HG03460 (cell line): ENCODE measurements at regions not wholly inside any gene's neighbourhood (a gene's known extent, or its start where the extent isn't known, plus 50 kb on each side); places are given as distances from the start of the nearest gene placed in this dataset.

Experiments used
- ATAC-seq: cut with Tn5 transposase; IDR thresholded peaks from one replicate; pipeline ENCODE4 v1.9.1; 2021; ENCODE audit not compliant: unreplicated experiment

DNA sequence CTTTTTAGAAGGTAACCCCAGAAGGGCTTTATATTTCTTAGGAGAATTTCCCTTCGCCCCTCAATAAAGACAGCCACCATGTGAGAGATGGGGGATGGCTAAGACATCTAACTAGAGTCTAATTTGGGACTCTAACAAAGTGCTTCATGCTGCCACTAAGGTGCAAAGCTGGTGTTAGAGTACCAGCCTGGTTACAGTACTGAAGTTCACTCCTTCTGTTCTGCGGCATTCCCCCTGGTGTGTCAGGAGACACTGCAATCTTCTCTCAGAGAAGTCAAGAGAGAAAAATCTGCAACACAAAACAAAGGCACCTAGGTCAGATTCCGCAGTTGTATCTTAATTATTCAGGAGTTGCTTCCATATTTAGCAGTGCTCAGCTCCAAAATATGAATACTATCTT is 603.0 kb upstream of the CADM1 start:
- no peak for ATAC-seq

DNA sequence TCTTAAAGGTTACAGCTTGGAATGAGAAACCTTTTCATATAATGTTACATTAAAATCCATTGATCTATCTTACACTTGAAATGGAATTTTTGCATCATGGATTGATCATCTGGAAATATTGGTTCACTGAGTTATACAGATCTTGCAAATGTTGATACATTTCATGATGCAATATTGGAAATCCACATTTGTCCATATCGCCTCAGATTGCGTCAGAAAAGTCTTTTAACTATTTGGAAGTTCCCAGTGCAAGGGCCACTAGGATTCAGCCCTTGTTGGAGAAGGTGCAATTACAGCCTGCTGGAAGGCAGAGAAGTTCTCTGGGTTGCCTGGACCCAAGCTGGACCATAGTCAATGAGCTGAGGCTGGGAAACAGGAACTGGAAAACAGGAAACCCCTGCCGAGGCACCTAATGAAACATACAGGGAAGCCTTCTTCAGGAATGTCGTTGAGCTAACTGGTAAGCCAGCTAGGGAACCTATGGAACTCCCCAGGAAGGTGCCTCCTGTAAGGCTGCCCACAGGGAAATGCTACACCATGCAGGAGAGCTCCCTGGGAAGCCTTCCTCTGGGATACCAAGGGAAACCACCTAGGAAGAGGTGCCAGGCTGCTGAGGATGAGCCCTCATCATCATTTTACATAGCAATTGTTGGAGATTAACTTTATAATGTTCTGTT is 600.4 kb upstream of the CADM1 start:
- ATAC-seq, result no peak

DNA sequence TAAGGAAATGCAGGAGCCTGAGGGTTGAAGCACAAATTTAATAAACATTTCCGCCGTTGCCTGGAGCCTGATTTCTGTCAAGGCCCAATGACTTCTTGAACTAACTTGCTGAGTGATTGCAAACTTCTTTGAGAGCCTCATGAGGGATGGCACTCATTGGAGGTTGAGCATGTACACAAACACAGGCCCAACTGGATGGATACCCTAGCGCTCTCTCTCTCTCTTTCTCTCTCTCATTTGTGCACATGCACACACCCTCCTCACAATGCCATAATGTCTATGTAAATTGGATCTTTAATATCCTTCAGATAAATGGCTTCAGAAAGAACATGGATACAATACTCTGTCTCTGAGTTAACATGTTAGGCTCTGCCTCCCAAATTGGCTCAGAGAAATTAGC is 597.7 kb upstream of the CADM1 start:
- ATAC-seq, result no peak

DNA sequence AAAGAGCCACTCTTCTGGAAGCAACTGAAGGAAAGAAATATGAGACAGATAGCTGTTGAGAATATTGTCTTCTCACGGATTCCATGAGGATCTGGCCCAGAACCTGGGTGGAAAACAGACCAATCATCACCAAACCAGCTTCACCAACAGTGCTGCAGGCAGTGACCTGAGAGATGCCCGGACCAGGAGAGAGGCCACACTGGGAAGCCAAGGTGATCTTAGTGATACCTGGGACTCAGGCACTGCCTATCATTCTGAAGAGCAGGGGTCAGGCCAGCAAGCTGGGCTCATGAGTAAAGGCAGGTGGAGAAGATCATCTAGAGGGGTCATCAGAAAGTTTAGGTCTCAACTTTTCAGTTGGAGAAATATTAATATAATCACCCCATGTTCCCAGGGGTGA is 595.8 kb upstream of the CADM1 start:
- no peak for ATAC-seq

DNA sequence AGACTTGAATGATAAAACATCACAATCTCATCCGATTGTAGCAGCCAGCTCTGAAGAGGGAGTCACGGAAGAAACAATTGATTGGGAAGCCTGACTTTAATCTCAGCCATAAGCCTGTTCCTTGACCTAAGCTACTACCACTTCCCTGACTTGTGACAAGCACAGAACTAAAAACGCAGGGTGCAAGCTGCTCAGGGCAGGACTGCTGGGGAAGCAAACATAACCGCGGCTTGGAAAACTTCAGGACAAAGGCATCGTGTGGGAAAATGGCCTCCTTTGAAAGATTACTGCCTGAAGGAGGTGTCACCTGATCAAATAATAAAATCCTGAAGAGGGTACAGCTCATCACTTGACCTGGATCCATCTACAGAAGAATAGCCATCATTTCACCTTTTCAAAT is 595.3 kb upstream of the CADM1 start:
- no peak for ATAC-seq

DNA sequence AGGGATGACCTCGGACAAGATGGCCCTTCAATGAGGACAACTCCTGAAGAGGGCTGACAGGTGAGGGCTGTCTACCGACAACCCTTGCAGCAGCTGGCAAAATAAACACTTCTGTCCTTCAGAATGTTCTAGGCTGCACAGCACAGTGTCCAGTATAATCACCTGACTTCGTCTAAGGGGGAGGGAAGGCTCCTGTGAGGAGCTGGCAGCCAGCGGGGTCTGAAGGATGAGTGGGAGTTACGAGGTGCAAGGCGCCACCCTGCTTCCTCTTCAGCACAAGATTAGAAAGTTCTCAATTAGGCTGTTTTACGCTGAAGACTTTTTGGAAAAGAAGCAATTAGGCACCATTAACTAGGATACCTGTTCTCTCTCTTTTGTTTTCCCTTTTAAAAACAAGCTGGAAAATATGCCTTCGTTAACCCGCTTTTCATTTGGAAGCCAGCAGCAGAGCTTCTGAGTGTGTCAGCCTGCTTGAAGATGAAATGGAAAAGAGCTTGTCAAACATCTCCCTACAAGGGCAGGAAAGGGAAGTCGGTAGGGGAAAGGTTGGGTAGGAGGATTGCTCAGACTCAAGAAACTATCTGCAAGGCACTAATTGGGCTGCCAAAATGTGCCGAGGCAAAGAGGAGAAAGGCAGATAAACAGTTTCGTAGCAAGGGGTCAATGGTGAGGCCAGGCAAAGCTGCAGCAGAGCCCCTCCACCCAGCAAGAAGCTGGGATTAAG is 592.2 kb upstream of the CADM1 start:
- ATAC-seq, result no peak

DNA sequence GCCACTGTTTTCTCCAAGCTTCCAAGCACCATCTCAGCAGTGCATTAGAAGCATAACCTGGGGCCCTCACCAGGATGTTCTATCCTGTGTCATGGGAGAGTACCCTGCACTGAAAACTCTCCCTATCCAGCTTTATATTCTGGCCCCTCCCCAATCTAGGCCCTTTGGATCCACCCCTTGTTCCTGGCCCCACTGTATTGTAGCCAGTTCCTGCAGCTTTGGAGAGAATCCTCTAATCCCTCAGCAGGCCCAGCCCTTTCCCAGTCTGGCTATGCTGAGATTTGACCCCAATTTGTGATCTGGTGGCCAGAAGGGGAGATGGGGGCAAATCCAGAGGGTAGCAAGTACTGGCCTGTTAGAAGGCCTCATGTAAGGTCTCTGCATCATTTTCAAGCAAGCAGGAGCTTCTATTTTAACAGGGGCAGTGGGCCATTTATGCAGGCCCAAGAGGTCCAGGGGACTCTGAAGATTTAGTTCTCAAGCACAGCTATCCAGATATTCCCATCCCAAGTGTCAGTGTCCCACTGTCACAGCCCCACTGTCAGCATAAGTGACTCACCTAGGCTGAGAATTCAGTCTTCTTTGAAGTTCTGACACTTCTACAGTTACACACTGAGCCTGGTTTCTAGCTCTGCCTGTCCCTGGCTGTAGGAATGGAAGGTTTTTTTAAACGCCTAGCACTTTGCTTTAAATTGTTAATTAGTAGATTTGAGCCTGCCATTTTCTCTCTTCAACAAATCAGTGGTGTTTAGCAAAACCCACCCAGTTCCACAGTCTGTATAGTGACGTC is 589.5 kb upstream of the CADM1 start:
- no peak for ATAC-seq

DNA sequence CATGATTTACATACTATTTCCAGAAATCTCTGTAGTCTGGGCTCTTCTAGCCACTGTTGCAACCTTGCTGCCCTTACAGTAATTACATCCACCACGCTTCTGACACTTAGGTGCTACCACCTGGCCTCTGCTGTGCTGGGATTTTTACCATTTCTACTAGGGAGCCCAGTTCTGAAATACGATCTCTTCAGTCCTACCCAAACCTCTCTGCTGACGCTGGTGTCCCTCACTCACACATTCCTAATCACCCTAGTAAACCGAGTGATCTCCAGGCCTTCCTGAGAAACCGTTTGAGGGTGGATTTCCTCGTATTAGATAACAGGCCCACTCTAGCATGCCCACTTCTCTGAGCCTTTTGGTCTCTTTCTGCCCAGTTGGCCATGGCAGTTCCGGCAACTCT is 588.9 kb upstream of the CADM1 start:
- ATAC-seq, result no peak

DNA sequence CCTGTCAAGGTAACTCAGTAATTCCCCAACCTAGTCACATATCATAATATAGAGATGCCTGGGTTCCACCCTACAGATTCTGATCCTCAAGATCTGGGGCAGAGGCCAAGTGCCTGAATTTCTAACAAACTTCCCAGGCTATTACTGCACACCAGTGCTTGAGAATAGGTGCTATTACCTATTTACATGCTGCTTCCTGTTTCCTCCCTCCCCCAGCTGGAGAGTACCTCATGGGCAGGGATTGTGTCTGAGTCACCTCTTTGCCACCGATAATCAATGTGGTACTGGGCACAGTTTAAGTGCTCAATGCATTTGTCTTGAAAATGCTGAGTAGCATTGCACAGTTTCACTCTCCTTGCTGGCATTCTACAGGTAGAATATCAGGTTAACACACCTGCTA is 582.2 kb upstream of the CADM1 start:
- ATAC-seq, result no peak

DNA sequence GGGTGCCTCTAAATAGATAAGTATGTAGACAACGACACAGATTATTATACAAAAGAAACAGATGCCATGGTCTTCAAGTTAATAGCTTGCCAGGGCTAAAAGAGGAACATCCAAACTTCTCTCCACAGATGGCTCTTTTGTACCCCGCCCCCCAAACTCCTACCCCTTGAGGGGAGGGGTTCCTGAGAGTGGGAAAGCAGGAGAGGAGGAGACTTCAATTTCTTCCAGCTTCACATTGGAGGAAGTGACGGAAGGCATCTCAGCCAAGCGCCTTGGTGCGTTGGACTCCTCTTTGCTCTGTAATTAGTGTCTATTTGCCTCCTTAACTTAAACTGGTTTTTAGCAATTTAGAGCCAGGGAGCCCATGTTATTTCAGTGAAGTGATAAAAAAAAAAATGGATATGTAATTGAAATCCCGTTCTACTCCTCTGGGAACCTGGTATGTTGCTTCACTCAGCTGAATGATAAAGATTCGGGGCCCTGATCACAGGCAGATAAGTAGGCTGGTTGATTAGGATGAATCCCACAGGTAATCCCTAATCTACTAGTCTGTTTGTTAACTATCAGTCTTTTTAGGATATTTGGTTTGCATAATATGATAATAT is 580.9 kb upstream of the CADM1 start:
- no peak for ATAC-seq

DNA sequence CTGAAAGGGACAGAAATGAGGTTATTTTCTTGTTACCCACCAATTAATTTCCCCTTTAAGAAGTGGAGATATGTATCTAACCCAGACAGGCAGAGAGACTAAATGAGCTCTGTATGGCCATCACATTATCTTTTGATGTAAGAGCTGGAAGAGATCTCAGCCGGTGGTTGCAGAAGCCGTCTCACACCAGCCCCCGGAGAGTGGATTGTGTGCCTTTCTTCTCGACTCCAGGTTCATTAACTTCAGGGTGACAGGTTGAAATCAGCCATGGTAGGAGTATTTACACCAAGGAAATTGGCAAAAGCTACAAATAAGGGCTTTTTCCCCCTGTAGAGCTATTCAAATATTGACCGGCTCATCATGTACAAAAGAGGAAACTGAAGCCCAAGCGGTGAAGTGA is 580.3 kb upstream of the CADM1 start:
- no peak for ATAC-seq

DNA sequence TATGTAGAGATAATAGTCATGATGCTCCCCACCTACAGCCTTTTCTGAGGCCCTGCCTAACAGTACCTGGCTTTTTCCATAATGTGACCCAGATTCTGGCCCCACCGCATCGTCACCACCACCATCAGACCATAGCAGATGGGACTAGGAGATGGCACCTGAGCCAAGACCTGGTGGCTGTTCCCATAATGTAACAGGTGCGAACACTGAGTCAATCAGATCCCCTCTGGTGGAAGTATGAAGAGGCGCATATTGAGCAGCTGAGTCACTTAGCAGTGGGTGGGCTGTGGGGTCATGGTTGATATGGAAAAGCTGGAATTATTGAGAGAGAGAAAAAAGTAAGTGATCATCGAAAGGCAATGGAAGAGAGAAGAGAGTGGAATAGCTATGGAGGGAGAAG is 578.0 kb upstream of the CADM1 start:
- no peak for ATAC-seq

DNA sequence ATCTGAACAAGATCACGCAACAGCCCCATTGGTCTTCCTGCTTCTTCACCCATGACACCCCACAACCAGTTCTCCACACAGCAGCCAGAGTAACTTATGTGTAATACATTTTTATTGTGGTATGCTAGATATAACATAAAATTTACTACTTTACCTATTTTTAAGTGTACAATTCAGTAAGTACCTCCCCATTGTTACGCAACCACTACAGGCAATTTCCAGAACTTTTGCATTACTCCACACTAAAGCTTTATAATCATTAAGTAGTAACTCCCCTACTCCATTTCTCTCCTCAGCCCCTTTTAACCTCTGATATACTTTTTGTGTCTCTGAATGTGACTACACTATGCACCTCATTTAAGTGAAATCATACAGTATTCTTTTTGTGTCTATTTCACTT is 575.4 kb upstream of the CADM1 start:
- ATAC-seq, result no peak

DNA sequence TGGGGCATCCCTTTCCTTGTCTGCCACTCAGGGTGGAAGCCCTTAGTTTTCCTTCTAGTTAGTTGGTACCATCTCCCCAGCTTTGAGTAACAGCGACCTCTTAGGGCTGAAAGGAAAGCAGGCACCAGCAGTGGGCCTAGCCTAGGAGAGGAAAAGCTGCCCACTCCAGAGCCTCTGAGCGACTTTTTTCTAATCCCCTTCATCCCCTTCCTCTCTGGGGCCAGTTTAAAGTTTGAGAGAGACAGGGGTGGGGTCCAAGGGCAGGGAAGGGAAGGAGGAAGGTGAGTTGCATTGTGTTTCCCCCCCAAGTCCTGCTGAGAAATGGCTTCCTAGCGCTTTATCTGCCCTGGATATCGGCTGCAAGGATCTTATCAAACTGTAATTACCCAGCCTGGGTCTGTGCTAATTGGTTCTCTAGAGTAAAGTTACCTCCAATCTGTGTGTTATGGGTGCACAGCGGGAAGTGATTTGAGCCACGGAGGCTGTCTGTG is 573.9 kb upstream of the CADM1 start:
- no peak for ATAC-seq

DNA sequence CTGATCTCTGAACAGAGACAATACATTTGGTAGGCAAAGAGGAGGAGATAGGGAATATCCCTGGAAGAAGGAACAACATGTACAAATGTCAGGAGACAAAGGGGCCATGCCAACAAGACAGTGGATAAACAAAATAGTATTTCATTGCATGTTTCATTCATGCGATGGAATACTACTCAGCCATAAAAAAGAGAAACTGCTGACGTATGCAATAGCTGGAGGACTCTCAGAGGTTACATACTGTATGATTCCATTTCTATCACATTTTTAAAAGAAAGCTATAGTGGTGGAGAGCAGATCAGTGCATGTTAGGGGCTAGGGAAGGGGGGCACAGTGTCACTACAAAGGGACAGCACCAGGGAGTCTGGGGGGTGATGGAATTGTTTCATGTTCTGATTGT is 572.9 kb upstream of the CADM1 start:
- no peak for ATAC-seq

DNA sequence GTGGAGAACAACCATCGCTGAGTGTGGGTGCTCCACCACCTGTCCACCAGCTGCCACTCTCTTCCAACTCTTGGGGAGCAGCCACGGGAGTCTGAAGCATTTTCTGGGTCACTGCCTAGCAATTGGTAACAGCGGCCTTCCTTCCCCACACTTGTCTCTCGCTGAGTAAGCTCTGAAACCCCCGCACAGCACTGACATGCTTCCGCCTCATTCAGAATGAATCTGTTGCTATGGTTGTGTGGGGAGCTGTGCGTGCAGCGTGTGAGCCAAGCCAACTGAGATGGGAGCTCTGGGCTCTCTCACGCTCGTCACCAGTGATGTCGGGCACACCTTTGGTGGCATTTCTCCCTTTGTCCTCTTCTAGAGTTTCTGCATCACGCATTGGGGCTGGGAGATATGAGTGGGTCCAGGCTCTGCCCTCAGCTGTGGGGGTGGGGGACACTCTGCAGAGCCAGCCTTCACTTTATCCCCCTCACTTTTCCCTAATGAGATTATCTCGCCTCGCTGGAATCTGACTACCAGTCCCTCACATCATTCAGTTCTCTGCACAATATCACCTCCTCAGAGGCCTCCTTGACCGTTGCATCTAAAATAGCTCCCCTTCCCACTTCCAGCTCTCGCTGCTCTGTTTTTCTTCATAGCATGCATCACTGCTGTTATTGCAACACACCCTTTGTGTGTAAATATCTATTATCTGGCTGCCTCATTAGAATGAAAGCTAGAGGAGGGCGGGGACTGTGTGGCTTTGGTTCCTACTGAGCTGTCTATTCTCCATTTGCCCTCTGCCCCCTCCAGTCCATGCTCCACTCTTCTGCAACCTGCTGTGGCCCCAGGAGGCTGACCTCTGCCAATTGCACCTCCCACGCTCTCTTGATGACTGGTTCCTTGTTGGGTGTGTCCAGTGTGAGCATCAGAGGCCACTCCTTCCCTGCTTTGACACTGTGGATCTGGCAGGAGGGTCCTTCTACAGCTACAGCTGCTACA is 569.9 kb upstream of the CADM1 start:
- peak; percentile 72 for ATAC-seq

DNA sequence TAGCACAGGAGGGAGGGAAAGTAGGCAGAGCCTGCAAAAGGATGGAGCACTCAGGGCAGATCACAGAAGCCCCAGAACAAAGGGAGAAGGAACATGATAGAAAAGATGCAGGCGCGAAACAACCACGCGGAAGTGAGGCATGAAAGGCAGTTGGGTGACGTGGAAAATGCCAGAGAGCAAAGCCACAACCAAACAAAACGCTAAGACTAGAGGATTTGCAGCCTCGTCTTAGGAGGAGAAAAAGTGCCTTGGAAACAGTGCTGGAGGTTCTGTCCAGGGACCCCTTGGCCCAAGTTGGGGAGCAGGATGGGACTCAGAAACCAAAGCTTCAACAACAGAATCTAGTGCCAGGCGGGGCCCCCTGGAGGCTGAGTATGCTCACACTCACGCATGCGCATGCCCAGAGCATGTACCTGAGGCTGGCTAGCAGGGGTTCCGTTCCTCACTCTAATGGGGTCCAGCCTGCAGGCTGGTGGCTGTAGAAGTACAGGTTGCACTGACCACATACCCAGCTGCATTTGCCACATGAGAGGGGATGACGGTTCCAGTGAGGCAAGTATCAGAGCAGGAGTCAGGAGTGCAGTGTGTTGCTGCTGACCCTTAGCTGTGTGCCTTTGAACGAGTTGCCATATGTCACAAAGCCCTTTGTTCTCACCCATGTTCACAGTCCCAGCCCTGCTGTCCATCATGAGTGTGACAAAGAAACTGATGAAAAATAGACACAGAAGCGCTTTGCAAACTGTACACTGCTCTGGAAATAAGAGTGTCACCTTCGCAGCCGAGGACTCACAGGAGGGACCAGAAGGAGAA is 568.6 kb upstream of the CADM1 start:
- ATAC-seq, result no peak

DNA sequence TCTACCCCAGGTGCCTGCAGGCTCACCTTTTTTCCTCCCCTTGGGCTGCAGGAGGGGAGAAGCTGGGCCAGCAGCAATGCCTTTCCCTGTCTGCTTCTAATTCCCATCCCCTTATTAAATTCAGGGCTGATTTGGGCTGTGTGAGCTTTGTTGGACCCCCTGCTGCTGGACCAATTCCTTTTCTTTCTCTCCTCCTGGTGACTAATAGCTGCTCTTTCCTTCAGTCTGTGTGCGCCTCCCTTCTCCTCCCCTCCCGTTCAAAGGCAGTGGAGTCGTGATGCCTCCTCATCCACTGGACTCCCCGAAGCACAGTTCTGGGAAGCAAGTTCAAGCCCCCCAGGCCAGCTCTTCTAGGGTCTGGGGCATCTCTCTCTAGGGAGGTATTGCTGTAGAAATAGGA is 567.9 kb upstream of the CADM1 start:
- ATAC-seq, result no peak

DNA sequence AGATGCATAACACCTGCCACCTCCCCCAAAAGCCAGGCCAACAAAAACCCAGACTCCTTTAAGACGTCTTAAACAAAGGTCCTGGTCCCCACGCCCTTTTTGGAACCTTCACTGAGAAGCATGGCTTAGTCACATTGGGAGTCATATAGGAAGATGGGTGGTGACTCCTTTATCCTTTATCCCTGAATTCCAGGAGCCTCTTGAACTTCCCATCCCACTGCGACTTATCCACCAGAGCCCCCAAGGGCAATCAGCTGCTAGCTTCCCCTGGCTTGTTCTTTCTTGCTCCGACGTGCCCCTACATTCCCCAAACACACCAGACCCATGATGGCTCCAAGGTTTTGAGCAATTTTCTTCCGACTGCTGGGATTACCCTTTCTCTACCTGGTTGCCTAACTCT is 567.0 kb upstream of the CADM1 start:
- no peak for ATAC-seq

DNA sequence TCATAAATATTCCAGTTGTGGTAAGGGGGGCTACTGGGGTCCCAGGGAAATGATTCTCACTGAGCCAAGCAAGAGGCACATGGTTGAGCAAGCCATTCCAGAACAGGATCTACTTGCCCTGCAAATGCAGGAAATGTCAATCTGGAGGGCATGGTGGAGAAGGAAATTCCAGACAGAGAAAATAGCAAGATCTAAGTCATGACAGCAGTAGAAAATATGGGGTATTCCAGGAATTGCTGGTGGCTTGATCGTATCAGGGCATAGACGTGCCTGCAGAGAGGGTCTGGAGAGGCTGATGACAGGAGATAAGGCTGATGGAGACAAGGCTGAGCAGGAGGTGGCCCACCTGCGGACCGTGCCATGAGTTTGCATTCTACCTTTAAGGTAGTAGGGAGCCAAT is 566.3 kb upstream of the CADM1 start:
- ATAC-seq, result no peak
